GM12878 (cell line): ENCODE measurements at regions not wholly inside any gene's neighbourhood (a gene's known extent, or its start where the extent isn't known, plus 50 kb on each side); places are given as distances from the start of the nearest gene placed in this dataset.

Experiments used
- ATAC-seq: fragments of 200-7000 bp; cut with Tn5 transposase; 3 replicates; pipeline ENCODE4 v1.9.1; 2020; ENCODE audit warnings: mild to moderate bottlenecking, moderate library complexity
- BruUV-seq: library from RNA; stranded (reverse); fragments of 400-500 nt; replicated peaks from 2 replicates; lab custom pipeline; 2021; lab: Mats Ljungman, UMichigan
- CTCF ChIA-PET: fragments of 300-600 bp; sonication (Branson Sonifier 250); formaldehyde crosslinking; extraction: SDS; loops from one replicate; lab custom pipeline; 2021; ENCODE audit warnings: inconsistent platforms; lab: Yijun Ruan, JAX
- POLR2A ChIA-PET: fragments of 350-600 bp; formaldehyde crosslinking; extraction: SDS; loops from one replicate; lab custom pipeline; 2021; ENCODE audit warnings: inconsistent platforms; lab: Charles Lee
- RAD21 ChIA-PET: fragments of 300-600 bp; sonication (Branson Sonifier 250); formaldehyde crosslinking; loops from one replicate; lab custom pipeline; 2023; ENCODE audit warnings: antibody characterized with exemption; ENCODE audit not compliant: unreplicated experiment; lab: Charles Lee
- SMC1A ChIA-PET: fragments of 300-600 bp; sonication (Branson Sonifier 250); formaldehyde crosslinking; loops from one replicate; lab custom pipeline; 2023; ENCODE audit not compliant: unreplicated experiment, uncharacterized antibody; lab: Charles Lee
- DNase-seq: peaks from one replicate; pipeline ENCODE4 v3.0.0-alpha.2; 2011; ENCODE audit warnings: low read depth, low spot score
- FAIRE-seq: peaks from 3 replicates; lab custom pipeline; 2011; peaks lifted over from hg19 to GRCh38; lab: Jason Lieb, UNC
- H2AFZ ChIP-seq: 2 replicates; pipeline ENCODE4 v1.6.0; 2011; ENCODE audit warnings: low read depth, low read length, control low read depth; ENCODE audit not compliant: control insufficient read depth
- H3K27ac ChIP-seq: 2 replicates; pipeline ENCODE4 v1.5.1; 2011; ENCODE audit warnings: control low read depth; ENCODE audit not compliant: control insufficient read depth, insufficient read depth
- H3K27me3 ChIP-seq, 2 experiments: replicated peaks in 1 of 2; 2 replicates each; pipeline versions ENCODE4 v1.6.0 to v1.6.1; 2011; ENCODE audit warnings: low read length in 1 of 2; ENCODE audit not compliant: control insufficient read depth in 2 of 2, insufficient read depth in 2 of 2
- H3K36me3 ChIP-seq, 2 experiments: 2 replicates each; pipeline ENCODE4 v1.5.1; 2011; ENCODE audit warnings: low read length in 1 of 2; ENCODE audit not compliant: control insufficient read depth in 2 of 2, insufficient read depth in 2 of 2
- H3K4me1 ChIP-seq: 2 replicates; pipeline ENCODE4 v1.6.1; 2011; ENCODE audit warnings: mild to moderate bottlenecking, low read length, moderate library complexity, mixed read lengths; ENCODE audit not compliant: control insufficient read depth, insufficient read depth
- H3K4me2 ChIP-seq: 2 replicates; pipeline ENCODE4 v1.6.0; 2011; ENCODE audit warnings: control low read depth; ENCODE audit not compliant: control insufficient read depth, insufficient read depth
- H3K4me3 ChIP-seq: fragments of 200-600 bp; sonication (generic); 2 replicates; pipeline ENCODE4 v1.5.1; 2016
- H3K79me2 ChIP-seq: 2 replicates; pipeline ENCODE4 v1.6.0; 2011; ENCODE audit warnings: low read length; ENCODE audit not compliant: control insufficient read depth, insufficient read depth
- H3K9ac ChIP-seq: 2 replicates; pipeline ENCODE4 v1.8.0; 2011; ENCODE audit warnings: low read length, control low read depth, mixed read lengths; ENCODE audit not compliant: control insufficient read depth, insufficient read depth
- H3K9me3 ChIP-seq: replicated peaks from 3 replicates; pipeline ENCODE4 v1.5.1; 2011; ENCODE audit warnings: mild to moderate bottlenecking, low read length; ENCODE audit not compliant: control insufficient read depth, insufficient read depth
- H4K20me1 ChIP-seq: 2 replicates; pipeline ENCODE4 v1.6.0; 2011; ENCODE audit not compliant: control insufficient read depth, insufficient read depth
- CREM ChIP-seq: IDR thresholded peaks from 2 replicates; pipeline ENCODE4 v1.6.1; 2014; ENCODE audit warnings: antibody characterized with exemption, low read depth
- E2F8 ChIP-seq: fragments of 450-650 bp; IDR thresholded peaks from 2 replicates; pipeline ENCODE4 v1.6.1; 2018; ENCODE audit warnings: mild to moderate bottlenecking, low read depth, moderate library complexity; ENCODE audit not compliant: partially characterized antibody
- GABPA ChIP-seq: IDR thresholded peaks from 2 replicates; pipeline ENCODE4 v1.6.1; 2014; ENCODE audit warnings: antibody characterized with exemption, low read depth, mild to moderate bottlenecking, inconsistent platforms
- KLF5 ChIP-seq: fragments of 450-650 bp; IDR thresholded peaks from 2 replicates; pipeline ENCODE4 v1.6.1; 2014; ENCODE audit warnings: mild to moderate bottlenecking; ENCODE audit not compliant: partially characterized antibody
- MTA3 ChIP-seq: IDR thresholded peaks from 2 replicates; pipeline ENCODE4 v1.6.1; 2012; ENCODE audit warnings: low read length, inconsistent platforms, borderline replicate concordance
- NR2C2 ChIP-seq: IDR thresholded peaks from 2 replicates; pipeline ENCODE4 v1.6.1; 2011; ENCODE audit warnings: borderline replicate concordance, low read depth; ENCODE audit not compliant: control insufficient read depth, insufficient read length
- NRF1 ChIP-seq: conservative IDR thresholded peaks from 2 replicates; pipeline ENCODE4 v1.6.1; 2011; ENCODE audit warnings: mild to moderate bottlenecking, low read depth, low read length, improper control_type of control experiment
- POLR2AphosphoS5 ChIP-seq: IDR thresholded peaks from 2 replicates; pipeline ENCODE4 v1.6.1; 2011; ENCODE audit warnings: mild to moderate bottlenecking, low read length, inconsistent platforms
- SMAD1 ChIP-seq: fragments of 450-650 bp; IDR thresholded peaks from 2 replicates; pipeline ENCODE4 v1.6.1; 2018; ENCODE audit warnings: mild to moderate bottlenecking, low read depth; ENCODE audit not compliant: partially characterized antibody
- SRF ChIP-seq, 2 experiments: IDR thresholded peaks; 2 replicates each; pipeline ENCODE4 v1.6.1; 2011; ENCODE audit warnings: low read depth in 2 of 2, low read length in 2 of 2, mild to moderate bottlenecking in 1 of 2, moderate library complexity in 1 of 2
- STAT1 ChIP-seq: fragments of 450-650 bp; conservative IDR thresholded peaks from 2 replicates; pipeline ENCODE4 v1.6.1; 2014; ENCODE audit warnings: antibody characterized with exemption, mild to moderate bottlenecking
- STAT3 ChIP-seq: IDR thresholded peaks from 2 replicates; pipeline ENCODE4 v1.6.1; 2011; ENCODE audit warnings: low read depth, low read length, improper control_type of control experiment
- SUPT20H ChIP-seq: IDR thresholded peaks from 2 replicates; pipeline ENCODE4 v1.6.1; 2011; ENCODE audit warnings: low read depth, mild to moderate bottlenecking, low read length, moderate library complexity, borderline replicate concordance; ENCODE audit not compliant: control insufficient read depth
- TAF1 ChIP-seq: IDR thresholded peaks from 2 replicates; pipeline ENCODE4 v1.6.1; 2011; ENCODE audit warnings: mild to moderate bottlenecking, low read depth, low read length, borderline replicate concordance
- ZSCAN29 ChIP-seq: fragments of 450-650 bp; IDR thresholded peaks from 2 replicates; pipeline ENCODE4 v1.6.1; 2017; ENCODE audit warnings: mild to moderate bottlenecking, moderate library complexity
- WGBS: methylation state at CpG from one replicate; pipeline ENCODE4 v1.1.6; 2016; ENCODE audit warnings: low lambda C conversion rate; ENCODE audit not compliant: insufficient replicate concordance, insufficient coverage; ENCODE audit errors: missing lambda C conversion rate; 5-methylcytosine and 5-hydroxymethylcytosine counted together
- in situ Hi-C: fragments of 300-500 bp; cut with MboI; formaldehyde crosslinking; loops from 9 replicates; pipeline ENCODE4 v1.14.3; 2018; ENCODE audit warnings: mixed read lengths
- intact Hi-C: fragments of 100-400 bp; cut with micrococcal nuclease; formaldehyde crosslinking; loops from one replicate; pipeline ENCODE4 v1.14.2; 2022; ENCODE audit not compliant: unreplicated experiment
- TF ChIP-seq, protein P1 (sequence below): IDR thresholded peaks from 2 replicates; pipeline ENCODE4 v1.6.1; 2012; ENCODE audit warnings: low read length, inconsistent platforms

DNA sequence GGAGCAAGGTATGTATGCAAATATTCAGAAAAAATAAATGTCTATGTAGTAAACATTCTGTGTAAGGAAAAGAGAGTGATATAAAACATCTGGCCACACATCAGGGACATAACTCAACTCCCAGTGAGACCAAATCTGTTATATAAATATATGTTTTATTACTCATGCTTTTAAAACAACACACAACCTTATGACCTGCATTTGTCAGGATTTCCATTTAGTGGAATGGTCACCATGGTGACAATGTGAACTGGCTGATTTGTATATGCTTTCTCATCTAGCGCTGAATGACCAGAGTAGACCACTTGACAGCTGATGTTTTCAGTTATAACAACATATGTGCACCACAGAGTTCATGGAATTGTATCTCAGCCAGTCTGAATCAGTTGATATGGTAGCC is 551.7 kb downstream of the HTR7 start:
- H3K27me3 ChIP-seq, result no peaks in the 10 kb centered on the region
- H3K4me3 ChIP-seq, result no peak overlapping the region
- H3K9me3 ChIP-seq, result no peaks in the 10 kb centered on the region
- POLR2A ChIA-PET, result no interaction called here
- 39% methylated on average over 1 of the region's 1 CpG for WGBS
- H4K20me1 ChIP-seq, result no peaks in the 10 kb centered on the region
- H3K27ac ChIP-seq, result no peak overlapping the region
- intact Hi-C loops, result loop anchor here (10.0 kb wide), 1 partner anchor 491 kb away; no protein-coding TSS in a partner anchor
- ATAC-seq, result no peak
- TF ChIP-seq STAT1, result no peak
- TF ChIP-seq TAF1, result no peak
- TF ChIP-seq MTA3, result no peak
- no peak for TF ChIP-seq CREM
- TF ChIP-seq, all 136 proteins: peak for 0
- no peak overlapping the region for H3K9ac ChIP-seq
- SMC1A ChIA-PET, result no interaction called here
- RAD21 ChIA-PET, result no interaction called here
- H3K36me3 ChIP-seq, result no peaks in the 10 kb centered on the region
- no peaks in the 10 kb centered on the region for H3K4me1 ChIP-seq
- in situ Hi-C loops, result no loop called here
- H2AFZ ChIP-seq, result no peak overlapping the region
- H3K79me2 ChIP-seq, result no peaks in the 10 kb centered on the region
- FAIRE-seq, result no peak
- CTCF ChIA-PET, result no interaction called here
- DNase-seq, result no peak
- no TSS peak for BruUV-seq
- H3K4me2 ChIP-seq, result no peak overlapping the region

- POLR2A ChIA-PET, result no interaction called here
- FAIRE-seq (no peak), ATAC-seq (no peak), DNase-seq (no peak)
- TF ChIP-seq STAT3 (no peak), E2F8 (no peak), SRF (IDR thresholded peaks at IDR 0.05; ENCODE audit: low read depth in 2 of 2, low read length in 2 of 2) (no peak), NR2C2 (no peak), GABPA (no peak), NRF1 (no peak), SUPT20H (no peak), ZSCAN29 (no peak), POLR2AphosphoS5 (no peak), KLF5 (no peak), SMAD1 (no peak)
- TF ChIP-seq, protein P1, sequence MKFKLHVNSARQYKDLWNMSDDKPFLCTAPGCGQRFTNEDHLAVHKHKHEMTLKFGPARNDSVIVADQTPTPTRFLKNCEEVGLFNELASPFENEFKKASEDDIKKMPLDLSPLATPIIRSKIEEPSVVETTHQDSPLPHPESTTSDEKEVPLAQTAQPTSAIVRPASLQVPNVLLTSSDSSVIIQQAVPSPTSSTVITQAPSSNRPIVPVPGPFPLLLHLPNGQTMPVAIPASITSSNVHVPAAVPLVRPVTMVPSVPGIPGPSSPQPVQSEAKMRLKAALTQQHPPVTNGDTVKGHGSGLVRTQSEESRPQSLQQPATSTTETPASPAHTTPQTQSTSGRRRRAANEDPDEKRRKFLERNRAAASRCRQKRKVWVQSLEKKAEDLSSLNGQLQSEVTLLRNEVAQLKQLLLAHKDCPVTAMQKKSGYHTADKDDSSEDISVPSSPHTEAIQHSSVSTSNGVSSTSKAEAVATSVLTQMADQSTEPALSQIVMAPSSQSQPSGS, result no peak
- H3K79me2 ChIP-seq, result no peaks in the 10 kb centered on the region
- in situ Hi-C loops, result no loop called here
- RAD21 ChIA-PET, result no interaction called here
- H3K9ac ChIP-seq, result no peak overlapping the region
- intact Hi-C loops, result loop anchor here (10.0 kb wide), 1 partner anchor 493 kb away; no protein-coding TSS in a partner anchor
- no peaks in the 10 kb centered on the region for H3K4me1 ChIP-seq
- H3K27ac ChIP-seq, result no peak overlapping the region
- SMC1A ChIA-PET, result no interaction called here
- H4K20me1 ChIP-seq, result no peaks in the 10 kb centered on the region
- WGBS, result 27% methylated on average over 7 of the region's 7 CpGs
- H3K27me3 ChIP-seq, result no peaks in the 10 kb centered on the region; a peak in 1 of 4 replicates
- no peak overlapping the region for H2AFZ ChIP-seq
- H3K4me2 ChIP-seq, result no peak overlapping the region
- no peak overlapping the region for H3K4me3 ChIP-seq
- no peaks in the 10 kb centered on the region for H3K9me3 ChIP-seq
- BruUV-seq, result no TSS peak
- CTCF ChIA-PET, result no interaction called here
- H3K36me3 ChIP-seq, result no peaks in the 10 kb centered on the region
These were observed 549.6 kb downstream of the HTR7 start for GRCh38 chr10:90308223-90308622.
